Liver (tissue), 8 donors: ENCODE measurements at regions not wholly inside any gene's neighbourhood (a gene's known extent, or its start where the extent isn't known, plus 50 kb on each side); places are given as distances from the start of the nearest gene placed in this dataset.

ENCODE experiments used
- DNase-seq: peaks from one replicate; pipeline ENCODE4 v3.0.0-alpha.2; 2017; ENCODE audit warnings: low spot score
- H3K27ac ChIP-seq, 2 donors: one replicate each; pipeline ENCODE4 v1.7.0; 2013; ENCODE audit warnings: inconsistent platforms in 2 of 2, low read length in 2 of 2, control low read depth in 1 of 2, low read depth in 1 of 2, mild to moderate bottlenecking in 1 of 2
- H3K27me3 ChIP-seq, 4 donors: one replicate each; pipeline versions ENCODE4 v1.6.1 to v1.7.0; 2013; ENCODE audit warnings: low read length in 3 of 4, inconsistent platforms in 1 of 4, mild to moderate bottlenecking in 1 of 4, moderate library complexity in 1 of 4; ENCODE audit not compliant: control insufficient read depth in 4 of 4, insufficient read depth in 4 of 4
- H3K36me3 ChIP-seq, 4 donors: one replicate each; pipeline versions ENCODE4 v1.6.1 to v1.7.0; 2013; ENCODE audit warnings: low read length in 3 of 4, mild to moderate bottlenecking in 3 of 4, low read depth in 1 of 4, moderate library complexity in 1 of 4; ENCODE audit not compliant: control insufficient read depth in 4 of 4, insufficient read depth in 3 of 4
- H3K4me1 ChIP-seq, 4 donors: one replicate each; pipeline versions ENCODE4 v1.6.1 to v1.7.0; 2013; ENCODE audit warnings: low read length in 3 of 4, mild to moderate bottlenecking in 3 of 4, moderate library complexity in 1 of 4; ENCODE audit not compliant: control insufficient read depth in 4 of 4, insufficient read depth in 4 of 4
- H3K4me3 ChIP-seq, 3 donors: one replicate each; pipeline versions ENCODE4 v1.6.1 to v1.7.0; 2013; ENCODE audit warnings: low read length in 3 of 3, control low read depth in 1 of 3, low read depth in 1 of 3, mild to moderate bottlenecking in 1 of 3
- H3K9ac ChIP-seq, 2 donors: one replicate each; pipeline ENCODE4 v1.7.0; 2013; ENCODE audit warnings: low read length in 2 of 2, mild to moderate bottlenecking in 2 of 2, moderate library complexity in 2 of 2, control low read depth in 1 of 2, low read depth in 1 of 2
- H3K9me3 ChIP-seq, 4 donors: one replicate each; pipeline versions ENCODE4 v1.6.1 to v1.7.0; 2013; ENCODE audit warnings: low read length in 3 of 4; ENCODE audit not compliant: control insufficient read depth in 4 of 4
- EGR1 ChIP-seq, 2 donors: IDR thresholded peaks; 2 replicates each; pipeline ENCODE4 v1.6.1; 2016 to 2018; ENCODE audit warnings: antibody characterized with exemption in 2 of 2, low read depth in 2 of 2
- FOXA2 ChIP-seq: IDR thresholded peaks from 2 replicates; pipeline ENCODE4 v1.6.1; 2016; ENCODE audit warnings: antibody characterized with exemption
- GABPA ChIP-seq, 2 donors: IDR thresholded peaks in 1 of 2; conservative IDR thresholded peaks in 1 of 2; 2 replicates each; pipeline ENCODE4 v1.6.1; 2016; ENCODE audit warnings: antibody characterized with exemption in 2 of 2, mild to moderate bottlenecking in 1 of 2, moderate library complexity in 1 of 2
- HNF4A ChIP-seq, 2 donors: conservative IDR thresholded peaks; 2 replicates each; pipeline ENCODE4 v1.6.1; 2016; ENCODE audit warnings: antibody characterized with exemption in 2 of 2, mild to moderate bottlenecking in 2 of 2
- HNF4G ChIP-seq: IDR thresholded peaks from 2 replicates; pipeline ENCODE4 v1.6.1; 2016; ENCODE audit warnings: antibody characterized with exemption
- JUND ChIP-seq, 2 donors: IDR thresholded peaks; 2 replicates each; pipeline ENCODE4 v1.6.1; 2016; ENCODE audit warnings: antibody characterized with exemption in 2 of 2
- NR2F2 ChIP-seq: IDR thresholded peaks from 2 replicates; pipeline ENCODE4 v1.6.1; 2016; ENCODE audit warnings: antibody characterized with exemption
- SP1 ChIP-seq: IDR thresholded peaks from 2 replicates; pipeline ENCODE4 v1.6.1; 2018; ENCODE audit warnings: antibody characterized with exemption, mild to moderate bottlenecking
- TAF1 ChIP-seq: conservative IDR thresholded peaks from 2 replicates; pipeline ENCODE4 v1.6.1; 2016; ENCODE audit warnings: antibody characterized with exemption, mild to moderate bottlenecking
- YY1 ChIP-seq: IDR thresholded peaks from 2 replicates; pipeline ENCODE4 v1.6.1; 2016; ENCODE audit warnings: antibody characterized with exemption, mild to moderate bottlenecking
- WGBS: extraction: QIAGEN DNeasy Blood & Tissue Kit; methylation state at CpG from one replicate; pipeline ENCODE4 v1.1.7; 2013; 5-methylcytosine and 5-hydroxymethylcytosine counted together
- TF ChIP-seq, protein P1 (sequence below): IDR thresholded peaks from 2 replicates; pipeline ENCODE4 v1.6.1; 2016; ENCODE audit warnings: antibody characterized with exemption
- TF ChIP-seq, protein P2 (sequence below): IDR thresholded peaks from 2 replicates; pipeline ENCODE4 v1.6.1; 2016; ENCODE audit warnings: antibody characterized with exemption, mild to moderate bottlenecking
- TF ChIP-seq, protein P3 (sequence below): IDR thresholded peaks from 2 replicates; pipeline ENCODE4 v1.6.1; 2016; ENCODE audit warnings: antibody characterized with exemption
- TF ChIP-seq, protein P4 (sequence below): IDR thresholded peaks from 2 replicates; pipeline ENCODE4 v1.6.1; 2016; ENCODE audit warnings: antibody characterized with exemption
- TF ChIP-seq, protein P5 (sequence below): fragments of 150-350 bp; IDR thresholded peaks from 2 replicates; pipeline ENCODE4 v1.5.1; 2017; ENCODE audit warnings: improper control_type of control experiment, low read depth, low read length; ENCODE audit not compliant: missing input control
- donor health status: healthy.
- donor health status: healthy.
- donor health status: healthy.
- donor health status: healthy.
- donor health status: healthy.

DNA sequence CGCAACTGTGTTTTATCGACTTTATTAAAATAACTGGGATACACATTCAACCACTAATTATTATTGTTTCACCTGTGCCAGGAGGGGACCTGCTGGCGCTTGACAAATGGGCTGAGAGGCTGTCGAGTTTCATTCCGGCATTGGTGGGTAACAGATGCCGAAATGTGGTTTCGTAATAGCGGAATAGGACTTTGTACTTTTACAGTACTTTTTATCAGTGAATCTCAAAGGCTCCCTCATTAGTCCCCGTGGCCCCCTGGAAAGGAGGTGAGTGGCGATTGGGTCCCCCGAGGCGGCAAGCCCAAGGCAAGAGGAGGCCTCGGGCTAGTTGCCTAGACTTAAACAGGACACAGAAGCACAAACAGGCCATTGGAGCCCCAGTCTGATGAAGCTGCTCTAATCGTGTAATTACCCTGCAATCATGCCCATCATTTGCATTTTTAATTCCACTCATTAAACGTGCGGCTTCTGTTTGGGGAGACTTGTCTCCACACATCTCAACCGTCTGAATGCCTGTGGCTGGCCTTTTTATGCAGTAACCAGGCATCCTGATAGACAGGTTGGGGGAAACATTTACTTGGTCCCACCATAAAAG is 193.2 kb downstream of the INO80D start:
- DNase-seq = no peak
- no peaks in the 10 kb centered on the region for H3K4me1 ChIP-seq

More for the DNA sequence above, 193.2 kb downstream of the INO80D start:
- Histone ChIP-seq H3K4me3 (no peak overlapping the region), H3K9ac (no peak overlapping the region), H3K27me3 (no peaks in the 10 kb centered on the region), H3K27ac (no peak overlapping the region), H3K36me3 (no peaks in the 10 kb centered on the region), H3K9me3 (no peaks in the 10 kb centered on the region)
- WGBS = 89% methylated on average over 17 of the region's 17 CpGs
- no peak for TF ChIP-seq FOXA2
- TF ChIP-seq SP1 = no peak
- no peak for TF ChIP-seq GABPA (IDR thresholded peaks at IDR 0.05 in 1 of 2, conservative IDR thresholded peaks at IDR 0.05 in 1 of 2)
- no peak for TF ChIP-seq HNF4G
- TF ChIP-seq, protein P1, sequence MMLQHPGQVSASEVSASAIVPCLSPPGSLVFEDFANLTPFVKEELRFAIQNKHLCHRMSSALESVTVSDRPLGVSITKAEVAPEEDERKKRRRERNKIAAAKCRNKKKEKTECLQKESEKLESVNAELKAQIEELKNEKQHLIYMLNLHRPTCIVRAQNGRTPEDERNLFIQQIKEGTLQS = no peak
- no peak for TF ChIP-seq NR2F2
- TF ChIP-seq, protein P2, sequence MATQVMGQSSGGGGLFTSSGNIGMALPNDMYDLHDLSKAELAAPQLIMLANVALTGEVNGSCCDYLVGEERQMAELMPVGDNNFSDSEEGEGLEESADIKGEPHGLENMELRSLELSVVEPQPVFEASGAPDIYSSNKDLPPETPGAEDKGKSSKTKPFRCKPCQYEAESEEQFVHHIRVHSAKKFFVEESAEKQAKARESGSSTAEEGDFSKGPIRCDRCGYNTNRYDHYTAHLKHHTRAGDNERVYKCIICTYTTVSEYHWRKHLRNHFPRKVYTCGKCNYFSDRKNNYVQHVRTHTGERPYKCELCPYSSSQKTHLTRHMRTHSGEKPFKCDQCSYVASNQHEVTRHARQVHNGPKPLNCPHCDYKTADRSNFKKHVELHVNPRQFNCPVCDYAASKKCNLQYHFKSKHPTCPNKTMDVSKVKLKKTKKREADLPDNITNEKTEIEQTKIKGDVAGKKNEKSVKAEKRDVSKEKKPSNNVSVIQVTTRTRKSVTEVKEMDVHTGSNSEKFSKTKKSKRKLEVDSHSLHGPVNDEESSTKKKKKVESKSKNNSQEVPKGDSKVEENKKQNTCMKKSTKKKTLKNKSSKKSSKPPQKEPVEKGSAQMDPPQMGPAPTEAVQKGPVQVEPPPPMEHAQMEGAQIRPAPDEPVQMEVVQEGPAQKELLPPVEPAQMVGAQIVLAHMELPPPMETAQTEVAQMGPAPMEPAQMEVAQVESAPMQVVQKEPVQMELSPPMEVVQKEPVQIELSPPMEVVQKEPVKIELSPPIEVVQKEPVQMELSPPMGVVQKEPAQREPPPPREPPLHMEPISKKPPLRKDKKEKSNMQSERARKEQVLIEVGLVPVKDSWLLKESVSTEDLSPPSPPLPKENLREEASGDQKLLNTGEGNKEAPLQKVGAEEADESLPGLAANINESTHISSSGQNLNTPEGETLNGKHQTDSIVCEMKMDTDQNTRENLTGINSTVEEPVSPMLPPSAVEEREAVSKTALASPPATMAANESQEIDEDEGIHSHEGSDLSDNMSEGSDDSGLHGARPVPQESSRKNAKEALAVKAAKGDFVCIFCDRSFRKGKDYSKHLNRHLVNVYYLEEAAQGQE = no peak
- TF ChIP-seq, protein P3, sequence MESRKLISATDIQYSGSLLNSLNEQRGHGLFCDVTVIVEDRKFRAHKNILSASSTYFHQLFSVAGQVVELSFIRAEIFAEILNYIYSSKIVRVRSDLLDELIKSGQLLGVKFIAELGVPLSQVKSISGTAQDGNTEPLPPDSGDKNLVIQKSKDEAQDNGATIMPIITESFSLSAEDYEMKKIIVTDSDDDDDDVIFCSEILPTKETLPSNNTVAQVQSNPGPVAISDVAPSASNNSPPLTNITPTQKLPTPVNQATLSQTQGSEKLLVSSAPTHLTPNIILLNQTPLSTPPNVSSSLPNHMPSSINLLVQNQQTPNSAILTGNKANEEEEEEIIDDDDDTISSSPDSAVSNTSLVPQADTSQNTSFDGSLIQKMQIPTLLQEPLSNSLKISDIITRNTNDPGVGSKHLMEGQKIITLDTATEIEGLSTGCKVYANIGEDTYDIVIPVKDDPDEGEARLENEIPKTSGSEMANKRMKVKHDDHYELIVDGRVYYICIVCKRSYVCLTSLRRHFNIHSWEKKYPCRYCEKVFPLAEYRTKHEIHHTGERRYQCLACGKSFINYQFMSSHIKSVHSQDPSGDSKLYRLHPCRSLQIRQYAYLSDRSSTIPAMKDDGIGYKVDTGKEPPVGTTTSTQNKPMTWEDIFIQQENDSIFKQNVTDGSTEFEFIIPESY = no peak
- TF ChIP-seq TAF1 = no peak
- TF ChIP-seq EGR1 (IDR thresholded peaks at IDR 0.05; ENCODE audit: low read depth in 2 of 2) = no peak
- TF ChIP-seq HNF4A (conservative IDR thresholded peaks at IDR 0.05) = no peak
- TF ChIP-seq, protein P4, sequence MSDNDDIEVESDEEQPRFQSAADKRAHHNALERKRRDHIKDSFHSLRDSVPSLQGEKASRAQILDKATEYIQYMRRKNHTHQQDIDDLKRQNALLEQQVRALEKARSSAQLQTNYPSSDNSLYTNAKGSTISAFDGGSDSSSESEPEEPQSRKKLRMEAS = no peak
- TF ChIP-seq, protein P5, sequence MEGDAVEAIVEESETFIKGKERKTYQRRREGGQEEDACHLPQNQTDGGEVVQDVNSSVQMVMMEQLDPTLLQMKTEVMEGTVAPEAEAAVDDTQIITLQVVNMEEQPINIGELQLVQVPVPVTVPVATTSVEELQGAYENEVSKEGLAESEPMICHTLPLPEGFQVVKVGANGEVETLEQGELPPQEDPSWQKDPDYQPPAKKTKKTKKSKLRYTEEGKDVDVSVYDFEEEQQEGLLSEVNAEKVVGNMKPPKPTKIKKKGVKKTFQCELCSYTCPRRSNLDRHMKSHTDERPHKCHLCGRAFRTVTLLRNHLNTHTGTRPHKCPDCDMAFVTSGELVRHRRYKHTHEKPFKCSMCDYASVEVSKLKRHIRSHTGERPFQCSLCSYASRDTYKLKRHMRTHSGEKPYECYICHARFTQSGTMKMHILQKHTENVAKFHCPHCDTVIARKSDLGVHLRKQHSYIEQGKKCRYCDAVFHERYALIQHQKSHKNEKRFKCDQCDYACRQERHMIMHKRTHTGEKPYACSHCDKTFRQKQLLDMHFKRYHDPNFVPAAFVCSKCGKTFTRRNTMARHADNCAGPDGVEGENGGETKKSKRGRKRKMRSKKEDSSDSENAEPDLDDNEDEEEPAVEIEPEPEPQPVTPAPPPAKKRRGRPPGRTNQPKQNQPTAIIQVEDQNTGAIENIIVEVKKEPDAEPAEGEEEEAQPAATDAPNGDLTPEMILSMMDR = no peak
- no peak for TF ChIP-seq YY1
- no peak for TF ChIP-seq JUND (IDR thresholded peaks at IDR 0.05)
